ENCODE measurements at regions not wholly inside any gene's neighbourhood (a gene's known extent, or its start where the extent isn't known, plus 50 kb on each side); places are given as distances from the start of the nearest gene placed in this dataset.

DNA sequence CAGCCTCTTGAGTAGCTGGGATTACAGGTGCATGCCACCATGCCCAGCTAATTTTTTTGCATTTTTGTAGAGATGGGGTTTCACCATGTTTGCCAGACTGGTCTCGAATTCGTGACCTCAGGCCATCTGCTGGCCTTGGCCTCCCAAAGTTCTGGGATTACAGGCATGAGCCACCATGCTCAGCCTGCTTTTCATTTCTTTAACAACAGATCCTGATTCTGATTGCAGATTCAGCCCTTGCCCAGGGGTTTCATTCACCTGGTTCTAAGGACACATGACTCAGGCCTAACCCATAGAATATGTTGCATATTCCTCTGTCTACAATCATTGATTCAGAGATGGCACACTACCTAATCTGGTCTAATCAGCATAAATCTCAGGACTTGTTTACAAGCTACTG lies 56.1 kb upstream of the CCDC112 start:
- Histone ChIP-seq H3K79me2 (ENCODE audit: insufficient read depth, low read length) (no peaks in the 10 kb centered on the region), H3K36me3 (ENCODE audit: insufficient read depth, low read length) (no peaks in the 10 kb centered on the region), H2AFZ (ENCODE audit: low read depth, low read length) (no peak overlapping the region), H4K20me1 (ENCODE audit: insufficient read depth, low read length) (no peaks in the 10 kb centered on the region), H3K9ac (ENCODE audit: low read length) (no peak overlapping the region), H3K4me2 (ENCODE audit: low read length) (no peak overlapping the region), H3K4me3 (ENCODE audit: insufficient read depth, low read depth, low read length) (no peak overlapping the region), H3K4me1 (ENCODE audit: insufficient read depth, low read length) (peaks cover 20% of the 10 kb centered on the region), H3K27me3 (ENCODE audit: insufficient read depth, low read length) (no peaks in the 10 kb centered on the region), H3K9me3 (ENCODE audit: insufficient read depth, low read depth, low read length) (no peaks in the 10 kb centered on the region), H3K27ac (ENCODE audit: low read depth, low read length) (no peak overlapping the region)
- Mint-ChIP-seq H3K9me3 (ENCODE audit: unreplicated experiment) (no peaks in the 10 kb centered on the region), H3K27me3 (ENCODE audit: low read depth, unreplicated experiment) (no peaks in the 10 kb centered on the region), H3K4me1 (ENCODE audit: low read depth, unreplicated experiment) (peaks cover 38% of the 10 kb centered on the region), H3K36me3 (ENCODE audit: low read depth, unreplicated experiment) (no peaks in the 10 kb centered on the region), H3K4me3 (ENCODE audit: unreplicated experiment) (no peak overlapping the region), H3K27ac (ENCODE audit: unreplicated experiment) (no peak overlapping the region)
- FAIRE-seq = no peak
- TF ChIP-seq, protein P1, sequence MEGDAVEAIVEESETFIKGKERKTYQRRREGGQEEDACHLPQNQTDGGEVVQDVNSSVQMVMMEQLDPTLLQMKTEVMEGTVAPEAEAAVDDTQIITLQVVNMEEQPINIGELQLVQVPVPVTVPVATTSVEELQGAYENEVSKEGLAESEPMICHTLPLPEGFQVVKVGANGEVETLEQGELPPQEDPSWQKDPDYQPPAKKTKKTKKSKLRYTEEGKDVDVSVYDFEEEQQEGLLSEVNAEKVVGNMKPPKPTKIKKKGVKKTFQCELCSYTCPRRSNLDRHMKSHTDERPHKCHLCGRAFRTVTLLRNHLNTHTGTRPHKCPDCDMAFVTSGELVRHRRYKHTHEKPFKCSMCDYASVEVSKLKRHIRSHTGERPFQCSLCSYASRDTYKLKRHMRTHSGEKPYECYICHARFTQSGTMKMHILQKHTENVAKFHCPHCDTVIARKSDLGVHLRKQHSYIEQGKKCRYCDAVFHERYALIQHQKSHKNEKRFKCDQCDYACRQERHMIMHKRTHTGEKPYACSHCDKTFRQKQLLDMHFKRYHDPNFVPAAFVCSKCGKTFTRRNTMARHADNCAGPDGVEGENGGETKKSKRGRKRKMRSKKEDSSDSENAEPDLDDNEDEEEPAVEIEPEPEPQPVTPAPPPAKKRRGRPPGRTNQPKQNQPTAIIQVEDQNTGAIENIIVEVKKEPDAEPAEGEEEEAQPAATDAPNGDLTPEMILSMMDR (IDR thresholded peaks at IDR 0.05; ENCODE audit: insufficient read depth, low read depth, low read length) = no peak
- TF ChIP-seq EZH2 (IDR thresholded peaks at IDR 0.05; ENCODE audit: insufficient read depth, low read length) = no peak
- DNase-seq (ENCODE audit: low read depth) = no peak

DNA sequence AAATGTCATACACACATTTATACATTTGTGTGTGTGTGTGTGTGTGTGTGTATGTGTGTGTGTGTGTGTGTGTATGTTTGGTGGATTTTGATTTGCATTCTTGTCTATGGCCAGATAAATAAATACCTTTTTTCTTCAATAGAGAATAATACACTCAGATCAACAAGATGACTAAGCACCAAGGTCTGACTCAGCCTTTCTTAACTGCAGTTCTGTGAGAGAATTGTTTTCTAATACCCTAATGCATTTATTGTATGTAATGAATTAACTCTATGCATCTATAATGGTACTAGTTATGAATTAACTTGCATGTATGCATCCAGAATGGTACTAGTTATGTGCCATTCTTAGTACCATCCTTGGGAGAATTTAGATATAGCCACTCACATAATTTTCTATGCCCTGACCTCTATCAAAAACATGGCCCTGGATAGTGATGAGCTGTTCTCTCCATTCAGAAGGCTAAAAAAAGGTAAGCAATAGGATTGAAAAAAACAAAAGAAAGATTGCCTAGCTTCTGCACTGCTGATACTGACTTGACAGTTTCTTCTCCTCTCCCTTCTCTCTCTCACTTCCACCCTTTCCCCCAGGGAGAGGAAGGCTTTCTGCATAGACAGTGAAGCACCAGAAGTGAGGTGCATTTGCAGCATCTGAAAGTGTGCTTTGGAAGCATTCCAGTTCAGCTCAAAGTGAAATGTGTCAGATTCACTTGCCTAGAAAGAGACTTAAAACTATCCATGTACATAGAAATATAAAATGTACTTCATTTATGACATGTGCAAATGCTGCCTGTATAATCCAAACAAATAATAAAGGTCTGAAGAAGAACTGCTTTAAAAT lies 55.1 kb upstream of the CCDC112 start:
- Histone ChIP-seq H3K27ac (ENCODE audit: low read depth, low read length) (peak overlapping the region; percentile 6), H4K20me1 (ENCODE audit: insufficient read depth, low read length) (no peaks in the 10 kb centered on the region), H3K27me3 (ENCODE audit: insufficient read depth, low read length) (no peaks in the 10 kb centered on the region), H3K4me1 (ENCODE audit: insufficient read depth, low read length) (peaks cover 20% of the 10 kb centered on the region), H3K4me3 (ENCODE audit: insufficient read depth, low read depth, low read length) (no peak overlapping the region), H2AFZ (ENCODE audit: low read depth, low read length) (no peak overlapping the region), H3K4me2 (ENCODE audit: low read length) (peak overlapping the region; percentile 13), H3K9me3 (ENCODE audit: insufficient read depth, low read depth, low read length) (no peaks in the 10 kb centered on the region), H3K36me3 (ENCODE audit: insufficient read depth, low read length) (no peaks in the 10 kb centered on the region), H3K9ac (ENCODE audit: low read length) (no peak overlapping the region), H3K79me2 (ENCODE audit: insufficient read depth, low read length) (no peaks in the 10 kb centered on the region)
- TF ChIP-seq EZH2 (IDR thresholded peaks at IDR 0.05; ENCODE audit: insufficient read depth, low read length) = no peak
- TF ChIP-seq, protein P1 (IDR thresholded peaks at IDR 0.05; ENCODE audit: insufficient read depth, low read depth, low read length) = no peak
- Mint-ChIP-seq H3K27ac (ENCODE audit: unreplicated experiment) (peak overlapping the region; percentile 21), H3K9me3 (ENCODE audit: unreplicated experiment) (no peaks in the 10 kb centered on the region), H3K4me3 (ENCODE audit: unreplicated experiment) (no peak overlapping the region), H3K27me3 (ENCODE audit: low read depth, unreplicated experiment) (no peaks in the 10 kb centered on the region), H3K36me3 (ENCODE audit: low read depth, unreplicated experiment) (no peaks in the 10 kb centered on the region), H3K4me1 (ENCODE audit: low read depth, unreplicated experiment) (peaks cover 38% of the 10 kb centered on the region)
- peak; percentile 53 for DNase-seq (ENCODE audit: low read depth)
- FAIRE-seq = no peak

DNA sequence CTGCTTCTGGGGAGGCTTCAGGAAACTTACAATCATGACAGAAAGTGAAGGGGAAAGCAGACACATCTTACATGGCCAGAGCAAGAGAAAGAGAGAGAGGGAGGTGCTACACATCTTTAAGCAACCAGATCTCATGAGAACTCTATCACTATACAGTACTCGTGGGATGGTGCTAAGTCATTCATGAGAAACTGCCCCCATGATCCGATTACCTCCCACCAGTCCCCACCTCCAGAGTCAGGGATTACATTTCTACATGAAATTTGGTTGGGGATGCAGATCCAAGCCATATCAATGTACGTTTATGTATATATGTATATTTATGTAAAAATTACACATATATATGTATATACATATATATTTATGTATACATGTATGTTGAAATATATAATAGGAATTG lies 54.4 kb upstream of the CCDC112 start:
- H3K27me3 Mint-ChIP-seq (ENCODE audit: low read depth, unreplicated experiment) = no peaks in the 10 kb centered on the region
- Histone ChIP-seq H3K4me2 (ENCODE audit: low read length) (no peak overlapping the region), H3K27me3 (ENCODE audit: insufficient read depth, low read length) (no peaks in the 10 kb centered on the region), H3K9ac (ENCODE audit: low read length) (no peak overlapping the region), H2AFZ (ENCODE audit: low read depth, low read length) (no peak overlapping the region), H3K27ac (ENCODE audit: low read depth, low read length) (no peak overlapping the region), H3K79me2 (ENCODE audit: insufficient read depth, low read length) (no peaks in the 10 kb centered on the region), H3K4me1 (ENCODE audit: insufficient read depth, low read length) (peaks cover 20% of the 10 kb centered on the region), H3K36me3 (ENCODE audit: insufficient read depth, low read length) (no peaks in the 10 kb centered on the region), H3K9me3 (ENCODE audit: insufficient read depth, low read depth, low read length) (no peaks in the 10 kb centered on the region), H3K4me3 (ENCODE audit: insufficient read depth, low read depth, low read length) (no peak overlapping the region), H4K20me1 (ENCODE audit: insufficient read depth, low read length) (no peaks in the 10 kb centered on the region)
- H3K9me3 Mint-ChIP-seq (ENCODE audit: unreplicated experiment) = peaks cover 2% of the 10 kb centered on the region
- TF ChIP-seq, protein P1 (IDR thresholded peaks at IDR 0.05; ENCODE audit: insufficient read depth, low read depth, low read length) = no peak
- TF ChIP-seq EZH2 (IDR thresholded peaks at IDR 0.05; ENCODE audit: insufficient read depth, low read length) = no peak
- no peaks in the 10 kb centered on the region for H3K36me3 Mint-ChIP-seq (ENCODE audit: low read depth, unreplicated experiment)
- no peak for DNase-seq (ENCODE audit: low read depth)
- no peak for FAIRE-seq
- H3K4me3 Mint-ChIP-seq (ENCODE audit: unreplicated experiment) = no peak overlapping the region
- peaks cover 38% of the 10 kb centered on the region for H3K4me1 Mint-ChIP-seq (ENCODE audit: low read depth, unreplicated experiment)
- peak overlapping the region; percentile 88 for H3K27ac Mint-ChIP-seq (ENCODE audit: unreplicated experiment)
